ENCODE measurements at regions not wholly inside any gene's neighbourhood (a gene's known extent, or its start where the extent isn't known, plus 50 kb on each side); places are given as distances from the start of the nearest gene placed in this dataset.

DNA sequence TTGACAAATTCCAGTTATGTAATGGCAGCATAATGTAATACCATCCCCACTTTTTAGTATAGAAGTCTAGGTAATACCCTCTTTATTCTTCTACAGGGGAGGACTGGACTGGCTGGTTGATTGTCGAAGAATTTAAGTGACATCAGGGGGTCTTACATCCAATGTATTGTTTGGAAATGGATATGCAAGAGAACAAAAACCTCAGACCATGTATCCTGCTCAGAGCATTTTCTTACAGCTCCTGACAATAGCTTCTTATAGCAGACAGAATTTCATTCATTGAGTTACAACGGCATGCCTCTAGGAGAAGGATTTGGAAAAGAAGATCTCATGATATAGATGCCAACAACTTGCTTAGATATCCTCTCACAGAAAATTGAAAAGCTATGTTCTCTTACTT is 2032.3 kb downstream of the EFNA5 start:
- TF ChIP-seq BACH2 (CRISPR knock-in tag; IDR thresholded peaks at IDR 0.05; ENCODE audit: borderline replicate concordance) (no peak), ESRRG (CRISPR knock-in tag; IDR thresholded peaks at IDR 0.05) (no peak), ZFP30 (CRISPR knock-in tag; IDR thresholded peaks at IDR 0.05) (no peak), TCF4 (CRISPR knock-in tag; IDR thresholded peaks at IDR 0.05; ENCODE audit: borderline replicate concordance) (no peak), GLIS3 (CRISPR knock-in tag; IDR thresholded peaks at IDR 0.05) (no peak), ISL1 (CRISPR knock-in tag; IDR thresholded peaks at IDR 0.05) (no peak), POU6F1 (CRISPR knock-in tag; IDR thresholded peaks at IDR 0.05; ENCODE audit: borderline replicate concordance, low read depth) (no peak), RARB (CRISPR knock-in tag; IDR thresholded peaks at IDR 0.05) (no peak), ZFP3 (CRISPR knock-in tag; IDR thresholded peaks at IDR 0.05) (no peak), ZNF70 (CRISPR knock-in tag; IDR thresholded peaks at IDR 0.05) (no peak), CREB5 (CRISPR knock-in tag; IDR thresholded peaks at IDR 0.05; ENCODE audit: low read depth) (no peak)
